Neural cell (in vitro differentiated cells): ENCODE measurements at regions not wholly inside any gene's neighbourhood (a gene's known extent, or its start where the extent isn't known, plus 50 kb on each side); places are given as distances from the start of the nearest gene placed in this dataset.
A peak's percentile ranks its signal among the peaks of the same experiment; 100 is the strongest.
"Not testable (repeated sequence)": the region's sequence is repeated elsewhere in the genome, so short reads cannot be mapped to it uniquely, and the experiment has no call there.

Source experiments
- H2AFZ ChIP-seq: fragments of 200-600, 300-800 bp; sonication (generic), shearing (Covaris generic); 2 replicates; pipeline ENCODE4 v1.6.0; 2014; ENCODE audit warnings: low read depth, mild to moderate bottlenecking, antibody characterized with exemption, low read length, moderate library complexity
- H3F3A ChIP-seq: fragments of 200-600 bp; shearing (Covaris generic); 2 replicates; pipeline ENCODE4 v1.6.1; 2016; ENCODE audit warnings: mild to moderate bottlenecking, moderate library complexity, mixed read lengths, antibody characterized with exemption, low read length; ENCODE audit not compliant: insufficient read depth, poor library complexity, severe bottlenecking
- H3K27ac ChIP-seq: fragments of 200-600, 300-800 bp; sonication (generic), shearing (Covaris generic); 2 replicates; pipeline ENCODE4 v1.5.1; 2014; ENCODE audit warnings: mild to moderate bottlenecking, low read length, moderate library complexity
- H3K27me3 ChIP-seq: fragments of 300-800, 200-600 bp; sonication (generic), shearing (Covaris generic); 2 replicates; pipeline ENCODE4 v1.6.0; 2014; ENCODE audit warnings: mild to moderate bottlenecking, low read depth, low read length, moderate library complexity; ENCODE audit not compliant: insufficient read depth
- H3K36me3 ChIP-seq: fragments of 300-800, 200-600 bp; sonication (generic), shearing (Covaris generic); 2 replicates; pipeline ENCODE4 v1.5.1; 2014; ENCODE audit warnings: mild to moderate bottlenecking, antibody characterized with exemption, low read length, moderate library complexity; ENCODE audit not compliant: insufficient read depth
- H3K4me2 ChIP-seq: fragments of 300-800, 200-600 bp; sonication (generic), shearing (Covaris generic); 2 replicates; pipeline ENCODE4 v1.6.0; 2014; ENCODE audit warnings: mild to moderate bottlenecking, low read length
- H3K4me3 ChIP-seq: fragments of 300-800, 200-600 bp; sonication (generic), shearing (Covaris generic); 2 replicates; pipeline ENCODE4 v1.5.1; 2014; ENCODE audit warnings: mild to moderate bottlenecking, low read length, moderate library complexity
- H3K79me2 ChIP-seq: fragments of 200-600 bp; shearing (Covaris generic); replicated peaks from 2 replicates; pipeline ENCODE4 v1.6.0; 2014; ENCODE audit warnings: mild to moderate bottlenecking, low read length, moderate library complexity; ENCODE audit not compliant: insufficient read depth
- H3K9ac ChIP-seq: fragments of 300-800, 200-600 bp; sonication (generic), shearing (Covaris generic); 2 replicates; pipeline ENCODE4 v1.6.1; 2016; ENCODE audit warnings: mild to moderate bottlenecking, low read length, mixed read lengths
- H3K9me2 ChIP-seq: fragments of 200-600 bp; shearing (Covaris generic); 2 replicates; pipeline ENCODE4 v1.6.1; 2016; ENCODE audit warnings: mild to moderate bottlenecking, low read length, mixed read lengths; ENCODE audit not compliant: insufficient read depth
- H3K9me3 ChIP-seq: fragments of 200-600, 300-800 bp; sonication (generic), shearing (Covaris generic); 2 replicates; pipeline ENCODE4 v1.6.1; 2016; ENCODE audit warnings: mild to moderate bottlenecking, mixed run types, low read length, moderate library complexity, mixed read lengths
- H4K20me1 ChIP-seq: fragments of 200-600 bp; shearing (Covaris generic); 2 replicates; pipeline ENCODE4 v1.6.1; 2016; ENCODE audit warnings: mild to moderate bottlenecking, mixed run types; ENCODE audit not compliant: insufficient read depth
- EP300 ChIP-seq: fragments of 450-650 bp; conservative IDR thresholded peaks from 2 replicates; pipeline ENCODE4 v1.6.1; 2014; ENCODE audit warnings: antibody characterized with exemption, mild to moderate bottlenecking, moderate library complexity; ENCODE audit not compliant: poor library complexity, severe bottlenecking
- EZH2 ChIP-seq: fragments of 200-600, 300-800 bp; shearing (Covaris generic), sonication (generic); IDR thresholded peaks from 2 replicates; pipeline ENCODE4 v1.6.1; 2014; ENCODE audit warnings: antibody characterized with exemption, low read length, borderline replicate concordance, mild to moderate bottlenecking; ENCODE audit not compliant: insufficient read depth, poor library complexity, severe bottlenecking
- MXI1 ChIP-seq: fragments of 450-650 bp; conservative IDR thresholded peaks from 2 replicates; pipeline ENCODE4 v1.6.1; 2014; ENCODE audit warnings: antibody characterized with exemption, mild to moderate bottlenecking; ENCODE audit not compliant: poor library complexity, severe bottlenecking
- POLR2AphosphoS5 ChIP-seq: IDR thresholded peaks from 2 replicates; pipeline ENCODE4 v1.6.1; 2012
- RAD21 ChIP-seq: fragments of 450-650 bp; conservative IDR thresholded peaks from 2 replicates; pipeline ENCODE4 v1.6.1; 2014; ENCODE audit warnings: antibody characterized with exemption, mild to moderate bottlenecking, moderate library complexity
- SMC3 ChIP-seq: fragments of 450-650 bp; conservative IDR thresholded peaks from 2 replicates; pipeline ENCODE4 v1.6.1; 2014; ENCODE audit warnings: antibody characterized with exemption, mild to moderate bottlenecking, moderate library complexity; ENCODE audit not compliant: poor library complexity
- TAF1 ChIP-seq: IDR thresholded peaks from 2 replicates; pipeline ENCODE4 v1.6.1; 2012; ENCODE audit warnings: low read depth
- TF ChIP-seq, protein P1 (sequence below): fragments of 450-650 bp; IDR thresholded peaks from 2 replicates; pipeline ENCODE4 v1.5.1; 2014; ENCODE audit warnings: antibody characterized with exemption, mild to moderate bottlenecking, moderate library complexity; ENCODE audit not compliant: poor library complexity, severe bottlenecking
- TF ChIP-seq, protein P2 (sequence below): IDR thresholded peaks from 2 replicates; pipeline ENCODE4 v1.6.1; 2012; ENCODE audit warnings: borderline replicate concordance

DNA sequence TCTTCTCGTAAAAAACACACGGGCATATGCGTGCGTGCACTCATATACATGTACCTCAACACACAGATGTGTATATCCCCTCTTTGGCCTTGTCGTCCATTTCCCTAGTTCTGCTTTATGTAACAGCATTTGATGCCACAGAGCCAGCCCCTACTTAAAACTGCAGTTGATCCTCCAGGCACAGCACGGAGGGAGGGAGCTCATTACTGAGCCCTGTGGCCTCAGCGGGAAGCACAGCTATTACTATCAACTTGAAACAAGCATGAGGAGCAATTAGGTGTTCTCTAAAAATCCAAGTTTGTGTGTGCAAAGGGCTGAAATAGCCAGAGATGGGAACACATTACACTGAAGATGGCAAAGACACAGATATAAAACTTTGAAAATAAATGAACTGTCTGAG is 580.9 kb downstream of the GLRX3 start:
- Histone ChIP-seq H4K20me1 (no peaks in the 10 kb centered on the region), H3F3A (no peaks in the 10 kb centered on the region), H3K27me3 (no peaks in the 10 kb centered on the region), H3K9ac (no peak overlapping the region), H3K36me3 (no peaks in the 10 kb centered on the region), H3K4me3 (no peak overlapping the region), H3K4me2 (no peak overlapping the region), H2AFZ (no peak overlapping the region), H3K27ac (no peak overlapping the region), H3K9me2 (no peaks in the 10 kb centered on the region), H3K79me2 (no peaks in the 10 kb centered on the region), H3K9me3 (no peaks in the 10 kb centered on the region)
- TF ChIP-seq TAF1 (no peak), EZH2 (no peak), SMC3 (no peak)
- TF ChIP-seq, protein P1, sequence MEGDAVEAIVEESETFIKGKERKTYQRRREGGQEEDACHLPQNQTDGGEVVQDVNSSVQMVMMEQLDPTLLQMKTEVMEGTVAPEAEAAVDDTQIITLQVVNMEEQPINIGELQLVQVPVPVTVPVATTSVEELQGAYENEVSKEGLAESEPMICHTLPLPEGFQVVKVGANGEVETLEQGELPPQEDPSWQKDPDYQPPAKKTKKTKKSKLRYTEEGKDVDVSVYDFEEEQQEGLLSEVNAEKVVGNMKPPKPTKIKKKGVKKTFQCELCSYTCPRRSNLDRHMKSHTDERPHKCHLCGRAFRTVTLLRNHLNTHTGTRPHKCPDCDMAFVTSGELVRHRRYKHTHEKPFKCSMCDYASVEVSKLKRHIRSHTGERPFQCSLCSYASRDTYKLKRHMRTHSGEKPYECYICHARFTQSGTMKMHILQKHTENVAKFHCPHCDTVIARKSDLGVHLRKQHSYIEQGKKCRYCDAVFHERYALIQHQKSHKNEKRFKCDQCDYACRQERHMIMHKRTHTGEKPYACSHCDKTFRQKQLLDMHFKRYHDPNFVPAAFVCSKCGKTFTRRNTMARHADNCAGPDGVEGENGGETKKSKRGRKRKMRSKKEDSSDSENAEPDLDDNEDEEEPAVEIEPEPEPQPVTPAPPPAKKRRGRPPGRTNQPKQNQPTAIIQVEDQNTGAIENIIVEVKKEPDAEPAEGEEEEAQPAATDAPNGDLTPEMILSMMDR = peak; percentile 30

DNA sequence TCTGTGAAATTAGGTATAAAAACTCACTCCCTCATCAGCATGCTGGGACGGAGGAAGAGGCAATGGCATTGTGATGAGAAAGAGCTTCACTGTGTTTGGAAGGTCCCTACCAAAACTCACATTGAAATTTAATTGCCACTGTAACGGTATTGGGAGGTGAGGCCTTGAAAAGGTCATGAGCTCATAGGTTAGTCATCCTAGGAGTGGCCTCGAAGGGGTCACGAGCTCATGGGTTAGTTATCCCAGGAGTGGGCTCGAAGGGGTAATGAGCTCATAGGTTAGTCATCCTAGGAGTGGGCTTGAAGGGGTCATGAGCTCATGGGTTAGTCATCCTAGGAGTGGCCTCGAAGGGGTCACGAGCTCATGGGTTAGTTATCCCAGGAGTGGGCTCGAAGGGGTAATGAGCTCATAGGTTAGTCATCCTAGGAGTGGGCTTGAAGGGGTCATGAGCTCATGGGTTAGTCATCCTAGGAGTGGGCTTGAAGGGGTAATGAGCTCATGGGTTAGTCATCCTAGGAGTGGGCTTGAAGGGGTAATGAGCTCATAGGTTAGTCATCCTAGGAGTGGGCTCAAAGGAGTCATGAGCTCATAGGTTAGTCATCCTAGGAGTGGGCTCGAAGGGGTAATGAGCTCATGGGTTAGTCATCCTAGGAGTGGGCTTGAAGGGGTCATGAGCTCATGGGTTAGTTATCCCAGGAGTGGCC is 582.7 kb downstream of the GLRX3 start:
- H3K9me2 ChIP-seq, H3K27me3 ChIP-seq, H3K4me2 ChIP-seq, H3K27ac ChIP-seq, H3K9ac ChIP-seq, H3K9me3 ChIP-seq, H4K20me1 ChIP-seq, H3F3A ChIP-seq, H3K4me3 ChIP-seq, H3K36me3 ChIP-seq, H2AFZ ChIP-seq, H3K79me2 ChIP-seq: not testable (repeated sequence)

DNA sequence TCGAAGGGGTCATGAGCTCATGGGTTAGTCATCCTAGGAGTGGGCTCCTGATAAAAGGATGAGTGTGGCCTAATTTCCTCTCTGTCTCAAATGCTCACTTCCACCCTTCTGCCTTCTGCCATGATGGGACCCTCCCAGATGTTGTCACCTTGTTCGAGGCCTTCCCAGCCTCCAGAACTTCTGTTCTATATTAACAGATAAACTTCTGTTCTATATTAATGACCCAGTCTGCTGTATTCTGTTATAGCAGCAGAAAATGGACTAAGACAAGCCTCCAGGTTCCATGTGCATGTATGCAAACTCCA is 583.2 kb downstream of the GLRX3 start:
- Histone ChIP-seq H3F3A (no peaks in the 10 kb centered on the region), H3K36me3 (no peaks in the 10 kb centered on the region), H3K9ac (no peak overlapping the region), H3K9me2 (no peaks in the 10 kb centered on the region), H3K27ac (no peak overlapping the region), H4K20me1 (no peaks in the 10 kb centered on the region), H3K79me2 (no peaks in the 10 kb centered on the region), H2AFZ (no peak overlapping the region), H3K4me3 (no peak overlapping the region), H3K27me3 (no peaks in the 10 kb centered on the region), H3K9me3 (no peaks in the 10 kb centered on the region), H3K4me2 (no peak overlapping the region)
- TF ChIP-seq POLR2AphosphoS5 = no peak
- TF ChIP-seq, protein P1 = no peak
- no peak for TF ChIP-seq SMC3
- TF ChIP-seq EP300 = no peak
- no peak for TF ChIP-seq EZH2
- TF ChIP-seq, protein P2, sequence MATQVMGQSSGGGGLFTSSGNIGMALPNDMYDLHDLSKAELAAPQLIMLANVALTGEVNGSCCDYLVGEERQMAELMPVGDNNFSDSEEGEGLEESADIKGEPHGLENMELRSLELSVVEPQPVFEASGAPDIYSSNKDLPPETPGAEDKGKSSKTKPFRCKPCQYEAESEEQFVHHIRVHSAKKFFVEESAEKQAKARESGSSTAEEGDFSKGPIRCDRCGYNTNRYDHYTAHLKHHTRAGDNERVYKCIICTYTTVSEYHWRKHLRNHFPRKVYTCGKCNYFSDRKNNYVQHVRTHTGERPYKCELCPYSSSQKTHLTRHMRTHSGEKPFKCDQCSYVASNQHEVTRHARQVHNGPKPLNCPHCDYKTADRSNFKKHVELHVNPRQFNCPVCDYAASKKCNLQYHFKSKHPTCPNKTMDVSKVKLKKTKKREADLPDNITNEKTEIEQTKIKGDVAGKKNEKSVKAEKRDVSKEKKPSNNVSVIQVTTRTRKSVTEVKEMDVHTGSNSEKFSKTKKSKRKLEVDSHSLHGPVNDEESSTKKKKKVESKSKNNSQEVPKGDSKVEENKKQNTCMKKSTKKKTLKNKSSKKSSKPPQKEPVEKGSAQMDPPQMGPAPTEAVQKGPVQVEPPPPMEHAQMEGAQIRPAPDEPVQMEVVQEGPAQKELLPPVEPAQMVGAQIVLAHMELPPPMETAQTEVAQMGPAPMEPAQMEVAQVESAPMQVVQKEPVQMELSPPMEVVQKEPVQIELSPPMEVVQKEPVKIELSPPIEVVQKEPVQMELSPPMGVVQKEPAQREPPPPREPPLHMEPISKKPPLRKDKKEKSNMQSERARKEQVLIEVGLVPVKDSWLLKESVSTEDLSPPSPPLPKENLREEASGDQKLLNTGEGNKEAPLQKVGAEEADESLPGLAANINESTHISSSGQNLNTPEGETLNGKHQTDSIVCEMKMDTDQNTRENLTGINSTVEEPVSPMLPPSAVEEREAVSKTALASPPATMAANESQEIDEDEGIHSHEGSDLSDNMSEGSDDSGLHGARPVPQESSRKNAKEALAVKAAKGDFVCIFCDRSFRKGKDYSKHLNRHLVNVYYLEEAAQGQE = no peak
- TF ChIP-seq MXI1 = no peak
- TF ChIP-seq RAD21 = no peak
- TF ChIP-seq TAF1 = no peak
